Fibroblast of peridontal ligament (primary cell): ENCODE measurements at regions not wholly inside any gene's neighbourhood (a gene's known extent, or its start where the extent isn't known, plus 50 kb on each side); places are given as distances from the start of the nearest gene placed in this dataset.

Experiments used
- DNase-seq: peaks from one replicate; pipeline ENCODE4 v3.0.0-alpha.2; 2010; ENCODE audit errors: extremely low read depth

DNA sequence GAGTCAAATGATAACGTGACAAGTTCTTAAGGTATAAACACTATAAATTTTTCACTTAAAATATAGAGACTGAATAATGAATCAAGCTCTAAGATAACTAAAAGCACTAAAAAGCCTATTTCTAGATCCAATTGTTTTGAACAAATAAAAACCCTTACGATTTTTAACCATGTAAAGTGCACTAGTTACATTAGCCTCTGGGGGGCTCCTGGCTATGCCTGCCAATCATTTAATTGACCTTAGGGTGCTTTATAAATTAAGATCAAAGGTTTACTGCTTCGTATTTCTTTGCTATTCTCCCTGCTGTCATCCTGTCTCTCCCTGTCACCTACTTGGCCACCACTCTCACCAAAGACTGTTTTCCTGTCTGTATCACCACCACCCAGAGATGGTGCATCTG, 133.4 kb downstream of the ESM1 start:
- no peak for DNase-seq

DNA sequence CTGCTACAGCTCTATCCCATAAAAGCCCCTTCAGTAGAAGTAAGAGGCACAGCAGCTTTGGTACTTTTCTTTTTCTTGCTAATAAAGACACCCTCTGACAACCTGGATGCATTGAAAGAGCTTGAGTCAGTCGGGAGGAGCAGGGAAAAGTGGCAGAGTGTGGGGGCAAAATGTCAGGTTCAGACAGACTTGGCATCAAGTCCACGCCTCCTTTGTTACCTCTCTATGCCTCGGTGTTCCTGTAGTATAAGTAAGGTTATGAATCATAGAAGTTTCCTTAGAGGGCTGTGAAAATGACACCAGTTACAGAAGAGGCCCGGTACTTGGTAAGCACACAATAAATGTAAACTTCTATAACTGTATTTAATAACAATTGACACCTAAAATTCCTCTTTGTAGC, 133.9 kb downstream of the ESM1 start:
- DNase-seq = no peak

- no peak for DNase-seq
Observed at GRCh38 chr5:54848581-54848980, 136.8 kb downstream of the ESM1 start.

GRCh38 chr5:54845567-54845941, 139.8 kb downstream of the ESM1 start:
- peak; percentile 54 for DNase-seq

- peak; percentile 92 for DNase-seq
Observed at GRCh38 chr5:54844905-54845566, 140.4 kb downstream of the ESM1 start.

GRCh38 chr5:54844266-54844665, 141.1 kb downstream of the ESM1 start:
- DNase-seq = no peak

DNA sequence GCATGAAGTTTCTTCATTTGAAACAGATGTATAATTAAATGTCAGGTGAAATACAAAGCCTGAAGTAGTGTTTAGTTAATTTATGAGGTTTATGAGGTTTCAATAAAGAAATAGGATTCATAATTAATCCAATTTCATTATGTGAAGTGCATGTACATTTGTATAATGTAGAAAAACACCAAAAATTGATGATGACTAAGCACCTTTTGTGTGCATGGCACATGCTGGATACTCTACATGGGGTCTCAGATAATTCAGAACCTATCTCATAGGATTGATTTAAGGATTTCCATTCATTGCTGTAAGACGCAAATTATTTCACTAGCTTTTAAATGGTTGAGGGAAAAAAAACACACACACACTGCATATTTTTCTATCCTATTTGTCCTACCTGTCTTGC, 143.9 kb downstream of the ESM1 start:
- no peak for DNase-seq

- DNase-seq = no peak
Observed at GRCh38 chr5:54838843-54839242, 146.6 kb downstream of the ESM1 start.

GRCh38 chr5:54837981-54838380, 147.4 kb downstream of the ESM1 start:
- no peak for DNase-seq

GRCh38 chr5:54837093-54837492, 148.3 kb downstream of the ESM1 start:
- DNase-seq = peak; percentile 87

DNA sequence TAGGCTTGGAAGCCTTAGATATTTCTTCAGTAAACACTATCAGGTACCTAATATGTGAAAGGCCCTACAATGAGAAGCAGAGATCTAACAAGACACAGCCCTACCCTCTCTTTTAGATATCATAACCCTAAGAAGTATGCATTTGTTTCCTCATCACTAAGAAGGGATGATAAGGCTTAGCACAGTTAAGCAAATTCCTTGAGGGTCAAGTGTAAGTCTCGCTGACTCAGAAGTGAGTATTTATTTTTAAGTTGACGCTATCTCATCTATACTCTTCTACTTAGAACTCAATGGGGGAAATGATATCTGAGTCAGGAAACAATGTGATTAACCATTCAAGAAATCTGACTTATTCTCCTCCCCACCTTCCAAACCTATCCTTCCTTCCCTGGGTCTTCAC, 149.7 kb downstream of the ESM1 start:
- peak; percentile 77 for DNase-seq

- DNase-seq = no peak
Observed at GRCh38 chr5:54834121-54834842, 151.1 kb downstream of the ESM1 start.

DNA sequence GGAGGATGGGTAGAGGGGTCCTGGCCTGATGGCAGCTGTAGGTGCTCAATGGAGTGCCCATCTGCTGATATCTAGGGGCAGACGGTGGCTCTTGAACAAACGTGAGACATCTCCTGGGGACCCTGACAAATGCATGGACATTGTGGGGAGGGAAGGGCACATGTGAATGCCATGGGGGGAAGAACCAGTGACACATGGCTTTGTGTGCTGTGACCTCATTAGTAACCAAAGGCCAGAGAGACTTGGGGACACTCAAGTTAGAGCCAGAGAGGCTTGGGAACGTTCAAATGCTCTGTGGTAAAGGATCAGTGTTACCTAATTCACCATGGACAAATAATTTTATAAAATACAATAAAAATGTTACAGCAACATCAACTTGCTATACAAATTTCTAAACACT, 151.8 kb downstream of the ESM1 start:
- no peak for DNase-seq

DNA sequence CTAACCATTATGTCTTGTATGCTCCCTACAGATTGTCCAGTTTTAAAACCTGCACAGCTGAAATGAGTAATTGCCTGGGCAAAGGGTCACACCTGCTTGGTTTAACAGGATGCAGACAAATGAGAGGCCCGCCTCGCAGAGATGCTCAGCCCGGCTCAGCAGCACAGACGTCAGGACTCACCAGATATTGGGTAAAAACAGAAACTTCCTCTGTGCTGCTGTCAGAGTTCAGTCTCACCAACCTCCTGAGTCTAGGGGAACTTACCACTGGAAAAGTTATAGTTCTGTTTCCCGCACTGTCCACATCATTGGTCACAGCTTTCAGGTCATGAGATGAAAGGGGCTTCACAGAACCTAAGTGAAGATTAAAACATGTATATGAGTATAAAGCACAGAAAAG, 152.5 kb downstream of the ESM1 start:
- DNase-seq = no peak

DNA sequence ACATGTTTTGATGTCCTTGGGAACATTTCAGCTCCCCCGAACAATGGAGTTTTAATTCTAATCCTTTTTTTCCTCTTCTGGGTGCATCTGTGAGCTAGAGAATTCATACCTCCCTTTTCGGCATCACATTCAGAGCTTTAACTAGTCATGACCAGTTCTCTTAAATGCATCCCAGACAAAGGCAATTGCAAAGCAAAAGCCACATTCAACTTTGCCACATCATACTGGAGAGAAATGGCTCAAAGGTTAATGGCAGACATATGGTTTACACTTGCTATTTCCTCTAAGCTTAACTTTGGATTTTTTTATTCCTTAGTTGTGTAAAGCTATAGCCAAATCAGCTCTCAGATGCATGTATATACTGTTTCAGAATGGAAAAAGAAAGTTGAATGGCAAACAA, 153.3 kb downstream of the ESM1 start:
- peak; percentile 94 for DNase-seq

- no peak for DNase-seq
Observed at GRCh38 chr5:54831233-54831632, 154.2 kb downstream of the ESM1 start.

GRCh38 chr5:54829676-54830535, 155.5 kb downstream of the ESM1 start:
- no peak for DNase-seq

GRCh38 chr5:54829102-54829501, 156.3 kb downstream of the ESM1 start:
- DNase-seq = no peak

DNA sequence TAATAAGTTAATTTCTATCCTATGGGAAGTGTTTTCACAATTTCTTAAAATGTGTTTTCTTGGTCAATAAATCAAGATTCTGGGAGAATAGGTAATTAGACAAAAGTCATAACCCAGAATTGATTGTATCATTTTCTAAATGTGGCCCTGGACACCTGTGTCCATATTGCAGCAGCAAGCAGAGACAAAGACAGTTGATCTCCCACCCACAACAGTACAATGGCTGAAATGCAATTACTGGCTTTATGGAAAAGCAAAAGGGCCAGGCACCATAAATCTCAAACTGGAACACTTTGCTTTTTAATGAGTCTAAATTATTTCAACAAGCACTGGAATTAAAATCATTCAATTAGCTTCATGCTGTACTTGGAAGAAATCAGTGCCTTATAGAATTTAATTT, 157.2 kb downstream of the ESM1 start:
- DNase-seq = no peak

DNA sequence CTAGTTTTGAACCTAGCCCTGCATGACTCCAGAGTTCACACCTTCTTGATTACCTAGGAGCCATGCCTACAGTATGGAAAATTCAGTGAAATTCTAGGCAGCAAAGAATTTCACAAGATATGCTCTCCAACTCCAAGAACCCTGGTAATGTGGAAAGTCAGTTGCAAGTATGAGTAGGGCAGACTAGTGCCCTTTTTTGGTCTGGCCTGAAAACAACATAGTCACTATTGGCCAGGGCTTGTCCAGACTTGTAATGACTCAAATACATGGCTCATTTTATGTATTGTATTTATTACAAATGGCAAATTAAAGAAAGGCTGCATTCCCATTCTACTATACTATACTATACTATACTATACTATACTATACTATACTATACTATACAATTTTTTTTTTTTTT, 160.4 kb downstream of the ESM1 start:
- peak; percentile 90 for DNase-seq

DNA sequence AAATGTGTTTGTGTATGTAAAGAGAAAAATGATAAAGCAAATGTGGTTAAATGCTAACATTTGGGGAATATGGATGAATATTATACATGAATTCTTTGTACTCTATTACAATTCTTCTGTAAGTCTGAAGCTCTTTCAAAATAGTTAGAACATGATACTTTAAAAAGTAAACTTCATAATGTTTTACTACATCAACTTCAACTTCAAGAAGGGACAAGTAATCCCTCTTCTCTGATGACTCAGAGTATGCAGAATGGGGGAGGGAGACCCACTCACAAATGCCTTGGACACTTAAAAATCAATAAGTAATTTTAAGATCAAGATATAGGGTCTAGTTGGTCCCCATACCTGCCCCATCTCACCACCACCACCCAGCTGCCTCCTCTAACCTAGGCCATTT, 162.4 kb downstream of the ESM1 start:
- DNase-seq = peak; percentile 64

- DNase-seq = no peak
Observed at GRCh38 chr5:54822324-54822687, 163.1 kb downstream of the ESM1 start.
